DMS79 (cell line): ENCODE measurements at regions not wholly inside any gene's neighbourhood (a gene's known extent, or its start where the extent isn't known, plus 50 kb on each side); places are given as distances from the start of the nearest gene placed in this dataset.

Source experiments
- DNase-seq: peaks from one replicate; lab custom pipeline; 2025; lab: John Stamatoyannopoulos, UW

DNA sequence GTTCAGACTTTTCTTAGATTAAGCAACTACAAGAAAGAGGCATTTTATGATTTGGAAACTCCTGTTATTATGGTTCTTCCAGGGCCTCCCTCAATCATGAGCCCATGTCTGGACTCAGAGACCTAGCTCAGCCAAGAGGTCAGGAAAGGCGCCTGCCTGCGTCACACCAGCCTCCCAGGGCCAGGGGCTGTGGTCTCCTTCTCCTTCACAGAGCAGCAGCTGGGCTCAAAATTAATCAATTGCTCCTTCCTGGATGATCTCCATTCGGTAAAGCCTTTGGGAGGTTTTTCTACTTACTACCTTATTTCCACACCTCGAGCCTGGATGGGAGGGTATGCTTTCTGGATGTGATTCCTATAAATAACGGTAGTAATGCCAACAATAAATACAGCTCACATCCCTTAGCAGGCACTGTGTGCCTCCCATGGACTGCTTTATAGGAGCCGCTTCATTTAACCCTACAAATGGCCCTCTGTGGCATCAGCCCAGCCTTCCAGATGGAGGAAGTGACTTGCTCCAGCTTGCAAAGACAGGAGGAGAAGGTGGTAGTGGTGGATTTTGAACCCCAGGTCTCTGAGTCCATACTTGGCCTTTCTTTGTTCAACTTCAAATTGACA, 1445.6 kb downstream of the TBC1D22A start:
- DNase-seq, result no peak

DNA sequence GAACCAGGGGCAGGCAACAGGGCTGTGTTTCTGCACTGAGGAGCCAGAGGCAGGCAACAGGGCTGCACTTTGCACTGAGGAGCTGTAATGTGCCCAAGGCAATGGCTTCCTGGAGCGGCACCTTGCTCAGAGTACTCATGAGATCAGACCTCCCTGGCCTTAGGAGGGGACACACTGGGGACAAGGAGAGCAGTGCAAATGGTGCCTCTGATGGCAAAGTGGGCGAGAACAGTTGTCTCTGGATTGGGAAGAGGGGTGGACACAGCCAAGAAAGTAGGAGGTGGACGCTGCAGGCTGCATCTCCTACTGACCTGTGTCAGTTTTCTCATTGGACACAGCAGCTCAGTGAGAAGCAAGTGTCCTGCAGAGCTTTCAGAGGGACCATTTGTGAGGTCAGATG, 1443.3 kb downstream of the TBC1D22A start:
- DNase-seq, result no peak

DNA sequence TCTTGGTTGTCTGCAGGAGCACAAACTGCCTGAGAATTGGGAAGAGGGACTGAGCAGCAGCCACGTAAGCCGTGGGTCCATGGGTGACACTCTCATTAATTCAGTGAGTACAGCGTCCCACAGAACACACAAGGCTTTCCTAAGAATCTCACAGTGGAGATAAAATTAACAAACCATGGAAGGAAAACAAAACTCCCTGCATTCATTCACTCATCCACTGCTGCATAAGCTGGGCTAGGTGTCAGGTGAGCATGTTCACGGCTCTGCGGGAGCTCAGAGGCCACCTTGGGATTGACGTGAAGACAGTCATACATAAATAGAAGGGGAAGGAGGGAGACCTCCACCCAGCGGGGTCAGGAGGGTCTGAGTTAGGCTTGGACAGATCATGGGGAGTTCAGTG, 1442.7 kb downstream of the TBC1D22A start:
- no peak for DNase-seq

DNA sequence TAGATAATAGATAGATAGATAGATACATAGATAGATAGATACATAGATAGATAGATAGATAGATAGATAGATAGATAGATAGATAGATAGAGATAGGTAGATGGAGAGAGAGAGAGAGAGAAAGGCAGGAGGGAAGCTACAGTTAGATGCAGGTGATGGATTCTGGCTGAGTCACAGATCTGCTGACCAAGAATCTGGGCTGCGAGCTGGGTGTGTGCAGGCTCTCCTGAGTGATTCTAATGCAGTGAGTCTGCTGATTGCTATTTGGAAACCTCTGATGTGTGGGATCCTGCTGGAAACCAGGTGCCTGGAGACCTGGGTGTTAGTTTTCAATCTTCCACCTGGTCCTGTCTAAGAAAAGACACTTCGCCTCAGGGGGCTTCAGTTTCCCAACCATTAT, 1441.8 kb downstream of the TBC1D22A start:
- no peak for DNase-seq

DNA sequence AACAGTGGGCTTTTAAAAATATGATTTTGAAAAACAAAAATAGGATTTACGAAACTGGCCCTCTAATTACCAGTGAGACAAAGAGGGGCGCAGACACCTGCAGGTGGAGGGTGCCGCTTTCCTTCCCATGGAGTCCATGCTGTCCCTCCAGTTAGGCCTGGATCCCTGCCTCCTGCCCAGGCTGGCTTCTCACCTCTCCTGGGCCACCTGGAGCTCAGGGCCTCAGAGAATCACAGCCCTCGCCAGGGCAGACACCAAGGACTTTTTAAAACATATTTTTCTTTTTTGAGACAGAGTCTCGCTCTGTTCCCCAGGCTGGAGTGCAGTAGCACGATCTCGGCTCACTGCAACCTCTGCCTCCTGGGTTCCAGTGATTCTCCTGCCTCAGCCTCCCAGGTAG, 1437.2 kb downstream of the TBC1D22A start:
- DNase-seq, result no peak

DNA sequence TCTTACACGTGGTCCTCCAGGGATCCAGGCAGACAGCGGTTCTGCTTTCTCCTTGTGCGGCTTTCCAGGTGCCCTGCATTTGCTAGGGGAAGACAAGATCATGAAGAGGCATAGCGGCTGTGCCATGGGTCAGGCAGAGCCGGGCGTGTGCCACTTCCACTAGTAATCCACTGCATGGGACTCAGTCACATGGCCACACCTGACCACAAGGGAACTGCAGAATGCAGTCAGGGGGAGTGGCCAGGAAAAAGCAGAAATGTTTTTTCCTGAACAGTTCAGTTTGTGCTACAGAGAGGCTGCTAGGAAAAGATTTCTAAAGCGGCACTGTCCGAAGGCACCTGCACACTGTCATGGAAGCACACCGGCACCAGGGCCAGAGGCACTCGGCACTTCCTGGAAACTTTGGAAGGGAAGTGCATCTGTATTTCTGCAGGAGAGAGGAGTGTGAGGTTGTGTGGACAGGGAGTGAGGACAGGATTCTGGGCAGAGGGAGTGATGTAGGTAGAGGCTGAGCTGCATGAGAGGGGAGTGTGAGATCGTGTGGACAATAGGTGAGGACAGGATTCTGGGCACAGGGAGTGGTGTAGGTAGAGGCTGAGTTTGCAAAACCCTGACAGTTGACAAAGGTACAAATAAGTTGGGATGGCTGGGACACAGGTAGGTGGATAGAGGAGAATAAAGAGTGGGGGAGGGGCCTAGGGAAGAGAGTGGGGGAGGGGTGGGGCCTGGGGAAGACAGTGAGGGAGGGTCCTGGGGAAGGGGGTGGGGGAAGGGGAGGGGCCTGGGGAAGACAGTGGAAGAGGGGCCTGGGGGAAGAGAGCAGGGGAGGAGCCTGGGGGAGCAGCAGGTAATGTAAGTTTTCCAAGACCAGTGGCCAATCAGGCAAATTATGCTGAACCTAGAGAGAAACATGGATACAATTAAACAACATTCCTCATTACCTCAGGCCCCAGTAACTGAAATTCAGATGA, 1436.3 kb downstream of the TBC1D22A start:
- no peak for DNase-seq

DNA sequence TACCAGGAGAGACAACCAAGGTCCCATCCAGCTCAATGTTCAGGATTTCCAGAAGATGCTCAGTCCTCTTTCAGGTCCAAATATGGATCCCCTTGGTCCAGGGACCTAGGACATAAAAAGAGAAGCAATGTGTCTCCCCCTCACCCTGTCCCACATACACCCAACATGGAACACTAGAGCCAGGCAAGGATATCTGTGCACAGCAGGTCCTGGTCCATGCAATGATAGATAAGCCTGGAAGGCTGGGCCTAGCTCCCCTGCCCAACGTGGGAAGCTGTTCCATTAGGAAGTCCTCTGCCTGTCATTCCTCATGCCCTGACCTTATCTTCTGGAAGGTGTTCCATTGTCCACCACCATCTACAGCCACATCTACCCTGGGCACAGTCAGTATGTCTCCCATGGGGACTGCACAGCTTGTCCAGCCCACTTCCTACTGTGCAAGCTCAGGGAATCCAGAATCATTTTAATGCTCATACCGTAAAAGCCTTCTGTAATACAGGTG, 1434.8 kb downstream of the TBC1D22A start:
- no peak for DNase-seq

DNA sequence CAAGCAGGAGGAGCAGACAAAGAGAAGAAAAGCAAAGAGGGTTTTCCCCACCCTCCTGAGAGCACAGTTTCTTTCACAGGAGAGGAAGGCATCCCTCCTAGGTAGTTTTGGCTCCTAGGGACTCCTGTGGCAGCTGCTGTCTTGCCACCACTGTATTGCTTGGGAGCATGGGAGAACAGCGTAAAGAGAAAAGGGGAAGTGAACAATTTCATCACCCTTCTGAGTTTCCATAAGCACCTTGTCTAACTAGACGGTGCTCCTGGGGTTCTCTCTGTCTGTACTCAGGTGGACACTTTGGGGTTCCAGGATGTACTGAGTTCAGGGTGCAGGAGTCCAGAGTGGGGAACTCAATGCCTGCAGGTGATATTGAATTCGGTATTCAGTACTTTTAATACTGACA, 1430.5 kb downstream of the TBC1D22A start:
- no peak for DNase-seq

DNA sequence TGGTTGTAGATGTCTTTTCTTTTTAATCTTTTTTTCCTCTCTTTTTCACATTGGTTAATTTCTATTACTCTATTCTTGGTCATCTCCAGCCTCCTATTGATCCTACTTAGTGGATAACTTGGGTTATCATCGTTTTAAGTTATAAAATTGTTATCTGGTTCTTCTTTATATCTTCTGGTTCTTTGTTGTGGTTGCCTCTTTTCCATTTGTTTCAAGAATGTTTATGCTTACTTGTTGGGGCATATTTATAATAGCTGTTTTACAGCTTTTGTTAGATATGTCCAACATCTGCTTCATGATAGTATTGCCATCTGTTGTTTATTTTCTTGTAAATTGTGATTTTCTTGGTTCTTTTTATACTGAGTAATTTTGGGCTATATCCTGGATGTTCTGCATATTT, 1429.6 kb downstream of the TBC1D22A start:
- DNase-seq, result no peak

DNA sequence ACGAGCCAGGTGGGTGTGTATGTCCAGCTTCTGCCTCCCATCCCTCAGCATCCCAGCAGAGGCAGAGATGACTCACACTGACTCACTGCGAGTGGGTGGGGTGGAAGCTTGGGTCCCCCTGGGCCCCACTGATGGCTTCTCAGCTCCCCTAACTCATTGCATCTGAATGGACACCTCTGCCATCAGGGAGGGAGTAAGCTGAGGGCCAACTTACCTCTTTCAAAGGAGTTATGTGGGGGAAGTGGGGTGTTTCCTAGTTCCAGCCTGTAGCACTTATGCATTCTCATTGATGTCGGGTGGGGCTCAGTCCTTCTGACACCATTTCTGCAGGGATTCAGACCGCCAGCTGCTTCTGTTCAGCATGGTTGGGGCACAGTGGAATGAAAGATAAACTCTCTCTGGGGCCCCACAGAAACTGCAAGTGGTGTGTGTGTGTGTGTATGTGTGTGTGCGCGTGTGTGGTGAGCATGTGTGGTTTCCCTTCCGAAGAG, 1425.8 kb downstream of the TBC1D22A start:
- DNase-seq, result no peak

DNA sequence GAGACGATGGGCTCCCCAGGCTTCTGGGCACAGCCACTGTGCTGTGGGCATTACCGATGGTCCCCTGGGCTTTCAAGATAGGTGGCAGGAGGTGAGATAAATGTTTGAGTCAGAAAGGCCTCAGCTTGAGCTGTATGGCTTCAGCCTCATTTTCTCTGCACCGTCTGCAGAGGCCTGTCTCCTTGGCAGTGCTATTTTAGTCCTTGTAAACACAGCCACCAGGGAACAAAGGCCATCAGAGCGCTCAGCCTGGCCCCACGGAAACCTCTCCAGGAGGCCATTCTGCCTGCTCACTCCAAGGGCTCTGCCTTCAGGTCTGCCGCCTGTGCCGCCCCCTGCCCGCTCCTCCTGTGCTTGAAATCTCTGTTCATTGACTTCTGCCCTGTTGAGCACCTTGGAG, 1424.9 kb downstream of the TBC1D22A start:
- no peak for DNase-seq

DNA sequence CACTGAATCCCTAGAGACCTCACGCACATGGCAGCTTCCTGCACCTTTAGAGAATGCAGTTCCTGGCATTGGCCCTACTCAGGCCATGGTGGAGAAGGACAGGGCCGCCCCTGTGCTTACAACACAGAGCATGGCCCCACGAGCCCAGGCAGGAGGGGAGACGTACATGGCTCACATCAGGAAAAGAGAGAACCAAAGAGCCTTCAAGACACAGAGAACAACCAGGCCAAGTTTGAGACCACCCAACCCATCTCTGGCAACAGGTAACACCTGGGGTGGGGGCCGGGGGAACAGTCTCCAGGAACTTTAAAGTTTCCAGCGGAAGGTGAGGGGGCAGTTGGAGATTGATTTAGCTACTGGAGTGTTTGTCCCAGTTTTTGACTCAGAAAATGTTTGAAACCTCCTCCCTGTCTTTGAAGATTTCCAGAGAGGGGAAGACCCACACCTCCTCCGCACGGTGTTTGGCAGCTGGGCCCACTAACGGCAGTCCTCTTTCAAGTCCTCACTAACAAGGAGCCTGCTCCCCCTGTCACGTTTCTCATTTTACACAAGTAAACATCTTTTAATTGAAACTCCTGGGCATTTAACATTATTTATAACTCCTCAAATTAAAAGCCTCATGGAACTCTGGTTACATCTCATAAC, 1423.8 kb downstream of the TBC1D22A start:
- no peak for DNase-seq

DNA sequence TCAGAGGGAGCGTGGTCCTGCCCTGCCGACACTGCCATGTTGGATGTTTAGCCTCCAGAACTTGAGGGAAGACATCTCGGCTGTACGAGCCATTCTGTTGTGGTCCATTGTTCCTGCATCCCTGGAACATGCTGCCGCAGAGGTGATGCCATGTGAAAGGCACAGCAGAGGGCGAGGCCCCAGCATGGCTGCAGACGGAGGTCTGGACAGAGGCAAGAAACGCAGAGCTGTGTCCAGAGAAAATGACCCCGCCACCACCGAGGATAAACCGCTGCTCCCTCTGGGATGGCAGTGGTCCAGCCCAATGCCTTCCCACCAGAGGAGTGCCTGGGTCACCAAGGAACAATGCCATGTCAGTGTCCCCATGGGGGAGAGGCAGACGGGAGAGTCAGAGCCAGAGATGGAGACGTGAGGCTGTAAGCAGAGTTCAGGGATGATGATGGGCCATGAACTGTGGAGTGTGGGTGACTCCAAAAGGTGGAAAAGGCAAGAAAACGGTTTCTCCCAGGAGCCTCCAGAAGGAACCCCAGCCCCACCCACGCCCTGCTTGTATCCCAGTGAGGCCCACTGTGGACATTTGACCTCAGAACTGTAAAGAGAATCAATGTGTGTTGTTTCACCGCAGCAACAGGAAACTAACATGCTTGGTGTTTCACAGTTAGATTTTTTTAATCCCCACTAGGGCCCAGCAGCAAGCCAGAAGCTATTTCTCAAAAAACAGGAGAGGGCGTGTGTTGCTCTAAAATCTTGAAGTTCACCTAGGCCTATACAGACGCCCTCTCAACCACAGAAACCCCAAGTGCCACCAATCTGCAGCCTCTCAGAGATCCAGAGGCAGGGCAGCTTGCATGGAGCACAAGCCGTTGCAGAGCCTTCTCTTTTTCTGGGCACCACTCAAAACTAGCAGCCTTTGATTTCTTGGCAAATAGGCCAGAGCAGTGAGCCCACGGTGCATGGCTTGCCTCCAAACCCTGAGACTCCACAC, 1422.9 kb downstream of the TBC1D22A start:
- DNase-seq, result no peak

DNA sequence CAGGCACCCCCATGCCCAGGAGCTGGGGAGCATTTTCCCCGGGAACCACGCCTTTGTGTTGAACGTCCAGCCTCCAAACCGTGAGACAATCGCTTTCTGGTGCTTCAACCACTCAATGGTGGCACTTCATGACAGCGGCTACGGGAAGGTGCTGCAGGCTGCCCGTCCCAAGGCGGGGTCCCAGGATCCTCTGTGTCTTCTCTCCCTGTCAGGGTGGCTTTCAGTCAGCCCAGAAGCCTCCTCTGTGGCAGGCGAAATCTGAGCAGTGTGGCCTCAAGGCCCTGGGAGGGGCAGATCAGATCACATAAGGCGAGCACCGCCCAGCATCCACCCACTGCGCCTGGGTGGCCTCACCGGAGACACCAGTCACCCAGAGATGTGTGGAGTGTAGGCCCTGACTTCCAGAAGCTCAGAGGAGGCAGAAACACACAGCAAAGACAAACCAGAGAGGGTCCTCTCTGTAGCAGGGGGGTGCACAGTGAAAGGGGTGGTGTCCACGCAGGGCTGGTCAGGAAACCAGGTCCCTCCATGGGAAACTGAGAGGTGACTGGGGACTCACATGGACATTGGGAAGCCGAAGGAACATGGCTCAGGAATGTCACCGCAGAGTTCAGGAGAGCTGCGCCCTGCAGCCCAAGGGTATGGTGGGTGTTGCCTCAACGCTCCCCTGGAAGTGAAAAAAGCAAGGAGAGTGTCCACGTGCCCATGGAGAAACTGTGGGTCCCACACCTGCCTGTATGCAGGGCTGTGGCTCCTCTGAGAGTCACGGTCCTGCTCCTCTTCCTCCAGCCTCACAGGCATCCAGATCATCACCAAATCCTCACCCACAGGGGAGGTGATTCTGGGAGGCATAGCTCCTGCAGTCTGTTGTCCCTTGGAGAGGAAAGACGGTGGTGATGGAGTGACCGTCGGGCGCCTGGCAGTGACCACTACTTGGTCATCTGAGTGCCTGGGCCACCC, 1420.7 kb downstream of the TBC1D22A start:
- no peak for DNase-seq

DNA sequence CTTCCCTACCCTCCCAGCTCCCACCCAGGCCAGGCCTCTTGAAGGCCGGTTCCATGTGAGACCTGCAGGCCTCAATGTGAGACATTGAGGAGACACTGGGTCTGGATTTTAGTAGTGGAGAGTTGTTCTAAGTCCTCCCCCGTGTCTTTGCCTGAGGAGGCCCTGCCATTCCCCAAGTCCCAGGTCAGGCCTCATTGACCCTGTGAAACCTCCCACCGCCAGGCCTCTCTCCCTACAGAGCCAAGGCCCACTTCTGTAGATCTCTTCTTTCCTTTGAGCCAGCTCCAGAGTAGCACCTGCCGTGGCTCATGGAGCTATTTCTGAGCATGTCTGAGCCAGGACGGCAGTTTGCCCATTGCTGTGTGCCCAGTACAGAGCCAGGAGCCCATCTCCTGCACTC, 1419.6 kb downstream of the TBC1D22A start:
- DNase-seq, result no peak

DNA sequence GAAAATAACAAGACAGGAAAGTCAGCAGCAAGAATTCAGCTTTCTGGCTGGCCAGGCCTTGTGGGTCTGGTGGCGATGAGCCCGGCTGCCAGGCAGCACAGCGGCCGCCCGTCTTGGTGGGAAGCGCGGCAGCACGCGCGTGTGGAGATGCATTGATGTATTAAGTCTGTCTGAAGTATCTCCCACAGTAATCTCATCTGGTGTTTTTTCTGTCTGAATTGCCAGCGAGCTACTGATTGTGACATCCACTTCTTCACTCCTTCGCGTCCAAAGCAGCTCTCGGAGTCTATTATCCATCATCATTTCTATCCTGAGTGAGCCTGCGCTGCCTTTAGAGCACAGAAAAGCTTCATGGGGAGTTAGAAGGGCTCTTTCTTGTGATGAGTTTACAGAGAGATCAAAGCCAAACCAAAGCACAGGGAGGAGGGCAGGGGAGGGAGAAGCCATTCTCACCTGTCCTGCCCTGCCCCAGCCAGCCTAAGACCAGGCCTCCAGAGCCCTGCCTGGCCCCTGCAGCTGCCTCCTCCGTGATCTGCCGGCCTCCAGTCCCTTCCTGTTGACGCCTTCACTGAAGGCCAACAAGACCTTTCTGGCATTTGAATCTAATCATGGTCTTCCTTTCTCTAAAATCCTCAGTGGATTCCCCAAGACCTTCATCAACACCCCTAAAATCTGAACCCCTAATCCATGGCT, 1419.0 kb downstream of the TBC1D22A start:
- no peak for DNase-seq

DNA sequence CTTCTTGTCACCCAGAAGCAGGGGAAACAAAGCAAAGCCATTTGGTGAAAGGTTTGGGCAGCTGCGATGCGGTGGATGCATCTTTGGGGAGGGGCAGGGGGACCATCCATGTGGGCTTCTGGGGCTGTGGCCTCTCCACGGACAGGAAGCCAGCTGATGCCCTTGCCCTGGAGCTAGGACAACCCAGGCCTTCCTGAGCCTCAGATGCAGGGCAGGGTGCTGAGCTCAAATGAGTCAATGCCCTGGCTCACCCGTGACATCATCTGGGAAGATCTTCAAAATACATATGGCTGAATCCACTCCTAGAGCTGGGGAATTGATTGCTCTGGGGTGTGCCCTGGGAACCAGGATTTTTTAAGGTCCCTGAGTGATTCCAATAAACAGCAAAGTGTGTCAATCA, 1418.2 kb downstream of the TBC1D22A start:
- DNase-seq, result no peak

DNA sequence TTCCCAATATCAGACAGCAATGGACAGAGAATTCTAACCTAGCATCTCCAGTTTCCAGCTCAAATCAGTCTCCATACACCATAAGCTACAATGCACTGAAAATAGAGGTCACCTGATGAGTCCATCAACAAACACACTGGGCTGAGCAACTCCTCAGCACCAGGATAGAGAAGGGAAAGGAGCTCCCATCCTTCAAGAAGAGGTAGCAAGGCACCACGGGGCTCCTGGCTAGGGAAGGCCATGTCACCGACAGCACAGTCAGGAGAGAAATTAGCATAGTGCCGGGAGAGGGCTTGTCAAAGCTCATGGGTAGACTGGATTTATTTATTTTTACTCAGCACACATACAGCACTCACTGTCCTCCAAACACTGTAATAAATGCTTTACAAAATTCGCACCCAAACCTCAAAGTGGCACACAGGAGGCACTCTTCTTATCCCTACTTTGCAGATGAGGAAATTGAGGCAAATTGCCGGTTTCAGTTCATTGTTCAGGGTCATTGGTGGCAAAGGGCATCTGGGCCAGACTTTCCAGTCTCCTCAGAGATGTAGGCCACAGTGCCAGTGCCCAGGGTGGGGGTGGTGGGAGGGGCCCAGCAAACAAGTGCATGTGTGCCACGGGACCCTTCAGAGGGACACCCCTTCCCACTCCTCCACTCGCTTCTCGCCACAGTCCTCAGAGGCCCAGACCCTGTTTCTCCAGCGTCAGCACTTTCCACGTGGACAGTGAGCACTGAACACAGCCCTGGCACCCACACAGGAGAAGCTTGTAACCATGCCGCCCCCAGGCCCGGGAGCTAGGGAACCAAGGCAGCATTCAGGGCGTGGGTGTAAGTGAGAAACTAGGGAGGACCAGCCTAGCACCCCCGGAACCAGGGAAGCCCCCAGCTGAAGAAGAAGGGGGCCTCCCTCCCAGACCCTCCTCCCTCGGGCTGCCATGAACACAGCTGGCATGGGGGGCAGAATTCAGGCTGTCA, 1417.4 kb downstream of the TBC1D22A start:
- DNase-seq, result no peak
